GM21528 (cell line): ENCODE measurements at regions not wholly inside any gene's neighbourhood (a gene's known extent, or its start where the extent isn't known, plus 50 kb on each side); places are given as distances from the start of the nearest gene placed in this dataset.
"Not testable (repeated sequence)": the region's sequence is repeated elsewhere in the genome, so short reads cannot be mapped to it uniquely, and the experiment has no call there.

Source experiments
- ATAC-seq: cut with Tn5 transposase; IDR thresholded peaks from one replicate; pipeline ENCODE4 v1.9.1; 2021; ENCODE audit warnings: mild to moderate bottlenecking, moderate library complexity; ENCODE audit not compliant: unreplicated experiment, low FRiP score

GRCh38 chr14:66311058-66311457, 175.1 kb upstream of the CCDC196 start:
- ATAC-seq: no peak

DNA sequence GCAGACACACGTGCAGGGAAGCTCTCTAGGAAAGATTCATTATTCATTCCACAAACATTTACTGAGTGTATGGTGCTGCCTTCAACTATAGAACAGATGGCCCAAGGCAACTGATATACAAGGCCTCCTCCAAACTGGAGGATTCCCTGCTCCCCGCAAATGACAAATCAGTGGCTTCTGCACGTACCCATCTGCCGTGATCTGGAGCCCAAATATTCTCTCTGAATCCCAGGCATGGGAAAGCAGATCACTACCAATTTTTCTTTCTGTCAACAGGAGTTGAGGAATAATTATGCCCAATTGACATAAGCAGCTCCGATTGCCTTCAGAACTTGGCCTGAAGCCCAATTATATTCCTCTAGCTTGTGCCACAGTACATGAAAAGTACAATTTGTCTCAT, 174.2 kb upstream of the CCDC196 start:
- no peak for ATAC-seq

DNA sequence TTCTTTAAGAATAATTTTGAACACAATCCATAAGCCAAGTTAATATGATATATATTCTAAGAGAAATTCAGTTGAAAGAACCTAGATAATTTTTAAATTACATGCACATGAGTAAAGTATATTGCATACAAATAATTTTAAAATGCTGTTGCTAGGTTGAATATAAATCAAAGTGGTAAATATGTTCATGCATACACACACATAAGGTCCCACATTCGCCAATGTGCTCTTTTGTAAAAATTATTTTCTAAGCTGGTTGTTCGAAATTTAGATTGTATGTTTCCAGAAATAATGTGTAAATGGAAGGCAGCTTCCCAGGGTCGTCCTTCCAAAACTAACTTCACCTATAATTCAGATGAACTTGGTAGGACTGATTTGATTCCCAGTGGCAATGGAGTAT, 173.7 kb upstream of the CCDC196 start:
- ATAC-seq: no peak

DNA sequence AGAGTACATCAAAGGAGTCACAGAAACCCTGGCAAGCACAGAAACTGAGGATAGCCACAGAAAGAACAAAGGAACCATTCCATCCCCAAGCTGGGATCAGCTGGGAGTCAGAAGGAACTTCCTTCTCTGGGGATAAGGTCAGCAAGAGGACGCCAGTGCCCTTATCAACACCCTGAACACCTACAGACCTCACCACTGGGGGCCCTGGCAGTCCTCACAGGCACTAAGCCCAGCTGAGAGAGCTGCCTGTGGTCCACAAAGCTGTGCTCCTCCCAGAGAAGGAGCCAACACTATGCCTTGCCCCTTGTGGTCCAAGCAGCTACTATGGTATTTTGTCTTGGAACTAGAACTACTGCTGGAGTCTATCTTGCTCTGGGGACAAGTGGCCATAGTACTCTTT, 171.1 kb upstream of the CCDC196 start:
- ATAC-seq: no peak

DNA sequence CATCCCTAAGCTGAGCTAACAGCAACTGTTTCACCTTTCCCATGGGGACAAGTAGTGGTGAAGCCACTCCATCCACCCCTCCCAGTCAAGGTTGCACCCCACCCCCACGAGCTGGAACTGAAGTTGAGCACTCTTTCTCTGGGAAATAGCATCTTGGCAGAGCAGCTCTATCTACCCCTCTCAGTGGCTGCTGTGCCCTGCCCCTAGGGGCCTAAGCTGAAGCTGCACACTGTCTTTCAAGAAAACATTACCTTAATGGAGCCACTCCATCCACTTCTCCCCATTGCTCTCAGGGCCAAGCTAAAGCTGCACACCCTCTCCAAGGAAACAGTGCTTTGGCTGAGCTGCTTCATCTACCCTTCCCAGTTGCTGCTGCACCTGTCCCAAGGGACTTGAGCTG, 170.6 kb upstream of the CCDC196 start:
- no peak for ATAC-seq

GRCh38 chr14:66322564-66322963, 163.6 kb upstream of the CCDC196 start:
- no peak for ATAC-seq

GRCh38 chr14:66330228-66330627, 155.9 kb upstream of the CCDC196 start:
- no peak for ATAC-seq

- no peak for ATAC-seq
These were observed 155.3 kb upstream of the CCDC196 start for GRCh38 chr14:66330916-66331315.

GRCh38 chr14:66333293-66333692, 152.9 kb upstream of the CCDC196 start:
- not testable (repeated sequence) for ATAC-seq

DNA sequence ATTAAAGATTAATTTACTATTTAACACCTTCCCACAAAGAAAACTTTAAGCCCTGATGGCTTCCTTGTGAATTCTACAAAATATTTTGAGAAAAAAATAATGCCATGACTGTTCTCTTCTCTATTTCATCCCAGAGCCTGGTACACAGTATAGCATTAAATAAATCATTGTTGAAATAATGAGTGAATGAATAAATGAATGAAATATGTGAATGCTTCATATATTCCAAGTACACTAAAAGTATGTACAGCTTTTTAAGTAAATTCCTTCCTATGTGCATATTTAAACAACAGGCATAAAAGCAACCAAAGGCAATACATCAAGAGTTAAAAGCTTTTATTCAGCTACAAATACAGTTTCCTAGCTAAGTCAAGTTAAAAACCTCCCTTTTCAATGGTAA, 144.9 kb upstream of the CCDC196 start:
- no peak for ATAC-seq

DNA sequence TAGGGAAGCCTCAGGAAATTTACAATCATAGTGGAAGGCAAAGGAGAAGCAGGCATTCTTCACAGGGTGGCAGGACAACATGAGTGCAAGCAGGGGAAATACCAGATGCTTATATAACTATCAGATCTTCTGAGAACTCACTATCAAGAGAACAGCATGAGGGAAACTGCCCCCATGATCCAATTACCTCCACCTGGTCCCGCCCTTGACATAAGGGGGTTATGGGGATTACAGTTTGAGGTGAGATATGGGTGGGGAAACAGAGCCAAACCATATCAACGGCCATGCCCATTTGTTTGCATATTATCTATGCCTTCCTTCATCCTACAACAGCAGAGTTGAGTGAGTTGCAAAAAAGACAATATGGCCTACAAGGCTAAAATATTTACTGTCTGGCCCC, 140.2 kb upstream of the CCDC196 start:
- no peak for ATAC-seq

GRCh38 chr14:66351310-66351709, 134.9 kb upstream of the CCDC196 start:
- ATAC-seq: no peak

GRCh38 chr14:66359500-66359899, 126.7 kb upstream of the CCDC196 start:
- no peak for ATAC-seq

DNA sequence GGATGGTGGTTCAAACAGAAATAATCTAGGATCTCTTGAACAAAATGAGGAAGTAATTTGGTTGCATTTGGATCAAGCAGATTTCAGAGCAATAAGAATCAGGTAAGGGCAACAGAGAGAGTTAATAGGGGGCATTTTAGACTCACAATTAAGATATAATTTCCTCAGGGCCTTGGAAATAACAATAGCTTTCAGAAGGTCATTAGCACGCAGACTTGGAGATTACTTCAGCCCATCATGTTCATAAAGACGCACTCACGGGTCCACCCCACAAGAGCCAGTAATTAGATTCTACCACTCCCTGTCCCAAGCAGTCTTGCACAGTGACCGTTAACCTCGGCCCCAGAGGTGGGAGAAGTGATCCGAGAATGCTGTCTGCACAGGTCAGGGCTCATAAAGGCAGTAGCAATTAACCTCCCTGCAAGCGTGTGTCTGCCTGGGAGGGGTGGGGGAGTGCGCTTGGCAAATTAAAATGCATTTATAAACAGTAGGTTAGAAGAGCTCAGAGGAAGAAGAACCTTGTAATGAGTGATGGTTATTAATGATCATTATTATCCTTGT, 125.7 kb upstream of the CCDC196 start:
- no peak for ATAC-seq

DNA sequence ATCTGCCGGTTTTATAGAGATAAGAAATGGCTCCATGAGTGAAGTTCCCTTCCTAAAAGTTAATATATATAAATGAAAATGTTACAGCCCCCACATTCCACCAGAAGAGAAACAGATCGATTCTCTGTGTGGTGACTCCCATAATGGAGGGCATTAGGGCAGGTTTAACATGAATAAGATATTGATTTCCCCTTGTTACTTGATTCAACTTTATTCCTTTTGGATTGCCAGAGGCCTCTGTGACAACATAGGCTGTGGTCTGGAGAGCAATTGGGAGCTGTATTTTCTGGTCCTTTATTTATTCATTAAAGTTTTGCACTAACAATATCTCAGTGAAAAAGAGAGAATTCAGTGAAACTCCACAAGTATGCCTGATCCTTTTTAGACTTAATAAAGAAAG, 125.2 kb upstream of the CCDC196 start:
- ATAC-seq: no peak

GRCh38 chr14:66365388-66365787, 120.8 kb upstream of the CCDC196 start:
- ATAC-seq: no peak

DNA sequence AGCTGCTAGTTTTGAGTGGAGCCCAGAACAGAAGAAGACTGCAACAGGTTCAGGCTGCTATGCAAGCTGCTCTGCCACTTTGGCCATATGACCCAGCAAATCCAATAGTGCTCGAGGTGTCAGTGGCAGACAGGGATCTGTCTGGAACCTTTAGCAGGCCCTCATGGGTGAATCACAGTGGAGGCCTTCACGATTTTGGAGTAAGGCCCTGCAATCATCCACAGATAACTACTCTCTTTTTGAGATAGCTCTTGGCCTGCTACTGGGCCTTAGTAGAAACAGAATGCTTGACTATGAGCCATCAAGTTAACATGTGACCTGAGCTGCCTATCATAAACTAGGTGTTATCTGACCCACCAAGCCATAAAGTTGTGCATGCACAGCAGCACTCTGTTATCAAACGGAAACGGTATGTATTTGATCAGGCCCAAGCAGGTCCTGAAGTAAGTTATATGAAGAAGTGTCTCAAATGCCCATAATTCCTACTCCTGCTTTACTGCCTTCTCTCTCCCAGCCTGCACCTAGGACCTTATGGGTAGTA, 116.9 kb upstream of the CCDC196 start:
- no peak for ATAC-seq

DNA sequence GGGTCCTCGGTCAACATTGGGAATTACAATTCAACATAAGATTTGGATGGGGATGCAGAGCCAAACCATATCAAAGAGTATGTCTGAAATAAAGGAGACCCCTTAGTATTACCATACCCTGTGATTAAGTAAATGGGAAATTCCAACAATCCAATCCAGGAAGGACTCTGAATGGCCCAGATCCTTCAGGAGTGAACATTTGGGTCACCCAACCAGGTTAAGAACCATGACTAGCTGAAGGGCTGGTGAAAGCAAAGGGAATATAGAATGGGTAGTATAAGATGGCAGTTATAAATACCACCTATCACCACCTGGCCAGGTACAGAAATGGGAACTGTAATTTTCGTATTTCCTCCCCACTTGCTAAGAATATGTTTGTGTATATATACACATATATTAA, 114.4 kb upstream of the CCDC196 start:
- ATAC-seq: no peak

DNA sequence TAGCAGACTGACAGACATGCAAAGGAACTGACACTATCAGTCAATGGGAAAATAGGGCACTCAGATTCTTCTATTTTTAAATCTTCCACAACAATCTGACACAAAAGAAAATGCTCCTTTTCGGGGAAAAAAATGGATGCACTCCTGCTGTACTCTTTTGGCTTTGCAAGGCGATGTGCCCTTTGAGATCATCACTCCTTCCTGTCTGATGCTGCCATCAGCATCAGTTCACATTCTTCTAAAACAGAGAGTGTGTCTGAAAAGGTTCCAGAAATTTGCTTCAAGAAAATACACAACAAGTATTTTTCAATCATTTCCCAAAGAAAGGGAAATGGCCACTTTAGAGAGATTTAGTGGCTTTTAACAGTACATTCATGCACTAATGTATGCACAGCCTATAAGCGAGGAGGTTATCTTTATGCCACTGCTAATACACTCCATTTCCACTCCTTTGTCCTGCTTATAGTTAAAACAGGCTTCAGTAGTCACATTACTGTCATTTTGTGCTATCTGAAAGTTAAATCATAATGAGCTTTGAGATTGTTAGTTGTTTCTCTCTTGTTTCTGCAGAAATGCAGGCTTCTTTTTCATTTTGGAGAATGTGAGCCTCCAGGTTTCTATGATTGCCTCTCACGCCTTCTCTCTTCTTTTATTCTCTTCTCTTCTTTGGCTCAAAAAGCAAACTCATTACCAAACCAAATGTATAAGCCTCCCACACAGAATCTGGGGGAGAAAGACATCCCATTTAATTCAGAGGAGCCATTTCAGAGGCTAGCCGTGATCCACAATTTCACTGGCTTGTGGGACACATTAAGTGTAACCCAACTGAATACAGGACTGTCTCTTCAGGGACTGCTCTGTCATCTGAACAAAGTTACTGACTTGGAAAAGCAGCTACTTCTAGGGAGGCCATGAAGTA, 110.9 kb upstream of the CCDC196 start:
- ATAC-seq: no peak

- ATAC-seq: no peak
These were observed 108.6 kb upstream of the CCDC196 start for GRCh38 chr14:66377574-66377973.

GRCh38 chr14:66378712-66379505, 107.3 kb upstream of the CCDC196 start:
- ATAC-seq: no peak
